ENCODE measurements at regions not wholly inside any gene's neighbourhood (a gene's known extent, or its start where the extent isn't known, plus 50 kb on each side); places are given as distances from the start of the nearest gene placed in this dataset.

DNA sequence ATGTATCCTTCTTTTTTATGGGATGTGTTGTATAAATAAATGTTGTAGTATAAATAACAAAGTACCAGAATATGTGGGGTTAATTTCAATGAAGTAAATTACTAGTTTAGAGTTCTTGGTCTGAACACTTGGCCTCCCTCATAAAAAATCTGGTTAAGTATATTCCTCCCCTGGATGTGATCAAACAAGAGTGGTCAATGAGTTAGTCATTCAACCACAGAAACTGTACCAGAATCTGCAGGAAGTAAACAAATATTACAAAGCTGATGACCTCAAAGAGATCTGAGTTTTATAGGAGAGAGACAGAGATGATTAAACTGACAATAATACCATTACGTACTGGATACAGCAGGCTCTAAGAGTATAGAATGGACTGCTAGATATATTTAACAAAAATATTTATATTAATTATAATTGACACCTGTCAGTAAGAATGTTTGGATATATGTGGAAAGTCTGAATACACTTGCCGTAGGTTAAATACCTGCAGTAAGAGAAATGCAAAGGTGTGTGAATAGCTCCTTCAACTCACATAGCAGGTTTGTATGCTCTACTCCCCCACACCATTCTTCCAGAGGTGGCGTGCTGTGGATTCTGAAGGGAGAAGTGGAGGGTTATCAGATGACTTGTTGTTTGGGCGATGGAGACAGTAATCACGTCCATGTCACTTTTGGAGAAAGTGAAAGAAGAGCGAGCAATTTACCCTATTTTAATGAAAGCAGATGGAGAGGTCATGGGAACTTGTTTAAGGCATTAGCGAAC, 108.3 kb upstream of the LRATD1 start:
- no peak overlapping the region for H3K4me3 ChIP-seq (ENCODE audit: control insufficient read depth in 1 of 2, extremely low read depth in 1 of 2, low read length in 1 of 2)
- no peak for DNase-seq
- no peak for ATAC-seq (replicated peaks in 1 of 4)
- 40% methylated on average over 1 of the region's 7 CpGs for WGBS (ENCODE audit: insufficient coverage)
- H3K27ac Mint-ChIP-seq: no peak overlapping the region
- peaks cover 3 to 18% (median 9%) of the 10 kb centered on the region in 3 donors for H3K9me3 Mint-ChIP-seq
- no peaks in the 10 kb centered on the region for H3K36me3 ChIP-seq (ENCODE audit: control insufficient read depth in 2 of 2, extremely low read depth in 1 of 2, insufficient read depth in 1 of 2, low read length in 1 of 2)
- no peaks in the 10 kb centered on the region for H3K4me1 Mint-ChIP-seq
- no peaks in the 10 kb centered on the region for H3K4me1 ChIP-seq (ENCODE audit: control insufficient read depth in 1 of 2, extremely low read depth in 1 of 2, insufficient read depth in 2 of 2, low read length in 2 of 2)
- H3K27me3 ChIP-seq (replicated peaks in 1 of 2; ENCODE audit: control insufficient read depth in 2 of 2, extremely low read depth in 1 of 2, insufficient read depth in 2 of 2, low read length in 1 of 2): no peaks in the 10 kb centered on the region
- ChIA-PET CTCF (no interaction called here), POLR2A (interaction anchor here in 1 of 2 donors (0.6 kb wide), 1 partner anchor 826 kb away, joined by 3 read pairs; no protein-coding TSS in a partner anchor)
- no peak overlapping the region for H3K27ac ChIP-seq (ENCODE audit: low read length)
- no peaks in the 10 kb centered on the region for H3K27me3 Mint-ChIP-seq
- no peak overlapping the region for H3K4me3 Mint-ChIP-seq
- no peaks in the 10 kb centered on the region for H3K36me3 Mint-ChIP-seq
- H3K9me3 ChIP-seq: no peaks in the 10 kb centered on the region

DNA sequence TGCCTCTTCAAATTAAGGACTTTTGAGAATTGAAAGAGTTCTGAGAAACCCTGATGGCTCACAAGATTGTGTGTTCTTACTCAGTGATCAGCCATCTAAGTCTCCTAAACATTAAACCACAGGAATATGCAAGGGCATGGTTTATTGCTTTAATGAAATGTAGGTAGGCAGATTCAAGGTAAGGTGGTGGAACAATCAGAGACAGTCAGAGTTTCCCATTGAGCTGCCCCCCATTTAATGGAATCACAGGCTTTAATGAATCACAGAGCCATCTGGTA, 107.8 kb upstream of the LRATD1 start:
- Mint-ChIP-seq H3K4me1 (no peaks in the 10 kb centered on the region), H3K27me3 (no peaks in the 10 kb centered on the region), H3K9me3 (peaks cover 3 to 18% (median 7%) of the 10 kb centered on the region in 3 donors), H3K36me3 (no peaks in the 10 kb centered on the region), H3K4me3 (no peak overlapping the region), H3K27ac (no peak overlapping the region)
- Histone ChIP-seq H3K27ac (ENCODE audit: low read length) (no peak overlapping the region), H3K4me1 (ENCODE audit: control insufficient read depth in 1 of 2, extremely low read depth in 1 of 2, insufficient read depth in 2 of 2, low read length in 2 of 2) (no peaks in the 10 kb centered on the region), H3K27me3 (replicated peaks in 1 of 2; ENCODE audit: control insufficient read depth in 2 of 2, extremely low read depth in 1 of 2, insufficient read depth in 2 of 2, low read length in 1 of 2) (no peaks in the 10 kb centered on the region), H3K9me3 (no peaks in the 10 kb centered on the region), H3K36me3 (ENCODE audit: control insufficient read depth in 2 of 2, extremely low read depth in 1 of 2, insufficient read depth in 1 of 2, low read length in 1 of 2) (no peaks in the 10 kb centered on the region), H3K4me3 (ENCODE audit: control insufficient read depth in 1 of 2, extremely low read depth in 1 of 2, low read length in 1 of 2) (no peak overlapping the region)
- ChIA-PET CTCF (no interaction called here), POLR2A (interaction anchor here in 1 of 2 donors (0.6 kb wide), 1 partner anchor 827 kb away, joined by 3 read pairs; no protein-coding TSS in a partner anchor)
- DNase-seq (no peak), ATAC-seq (replicated peaks in 1 of 4) (no peak)

DNA sequence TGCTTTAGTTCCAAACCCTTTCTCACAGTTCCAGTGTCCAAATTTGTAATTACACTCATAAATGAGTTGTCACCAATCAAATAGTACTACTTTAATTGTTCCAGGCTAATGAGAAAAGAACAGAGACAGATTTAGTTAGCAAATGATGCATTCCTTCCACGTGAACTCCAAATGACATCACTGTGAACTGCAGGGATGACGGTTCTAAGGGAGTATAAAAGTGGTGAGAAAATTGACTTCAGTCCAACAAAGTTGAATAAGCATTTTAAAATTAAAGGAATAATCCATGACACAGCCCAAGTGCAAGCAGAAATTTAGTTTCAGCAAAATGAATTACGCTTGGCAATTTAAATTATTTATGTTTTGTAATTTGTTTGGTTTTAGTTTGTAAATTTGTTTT, 102.0 kb upstream of the LRATD1 start:
- no peaks in the 10 kb centered on the region for H3K27me3 Mint-ChIP-seq
- no peaks in the 10 kb centered on the region for H3K9me3 ChIP-seq
- no peaks in the 10 kb centered on the region for H3K36me3 ChIP-seq (ENCODE audit: control insufficient read depth in 2 of 2, extremely low read depth in 1 of 2, insufficient read depth in 1 of 2, low read length in 1 of 2)
- no peaks in the 10 kb centered on the region for H3K36me3 Mint-ChIP-seq
- no peak overlapping the region for H3K4me3 ChIP-seq (ENCODE audit: control insufficient read depth in 1 of 2, extremely low read depth in 1 of 2, low read length in 1 of 2)
- H3K27ac ChIP-seq (ENCODE audit: low read length): no peak overlapping the region
- no peak overlapping the region for H3K27ac Mint-ChIP-seq
- H3K9me3 Mint-ChIP-seq: no peaks in the 10 kb centered on the region
- ChIA-PET POLR2A (no interaction called here), CTCF (no interaction called here)
- no peaks in the 10 kb centered on the region for H3K4me1 ChIP-seq (ENCODE audit: control insufficient read depth in 1 of 2, extremely low read depth in 1 of 2, insufficient read depth in 2 of 2, low read length in 2 of 2)
- H3K4me3 Mint-ChIP-seq: no peak overlapping the region
- ATAC-seq (replicated peaks in 1 of 4) (no peak), DNase-seq (no peak)
- 82% methylated on average over 3 of the region's 3 CpGs for WGBS (ENCODE audit: insufficient coverage)
- no peaks in the 10 kb centered on the region for H3K4me1 Mint-ChIP-seq
- no peaks in the 10 kb centered on the region for H3K27me3 ChIP-seq (replicated peaks in 1 of 2; ENCODE audit: control insufficient read depth in 2 of 2, extremely low read depth in 1 of 2, insufficient read depth in 2 of 2, low read length in 1 of 2)

DNA sequence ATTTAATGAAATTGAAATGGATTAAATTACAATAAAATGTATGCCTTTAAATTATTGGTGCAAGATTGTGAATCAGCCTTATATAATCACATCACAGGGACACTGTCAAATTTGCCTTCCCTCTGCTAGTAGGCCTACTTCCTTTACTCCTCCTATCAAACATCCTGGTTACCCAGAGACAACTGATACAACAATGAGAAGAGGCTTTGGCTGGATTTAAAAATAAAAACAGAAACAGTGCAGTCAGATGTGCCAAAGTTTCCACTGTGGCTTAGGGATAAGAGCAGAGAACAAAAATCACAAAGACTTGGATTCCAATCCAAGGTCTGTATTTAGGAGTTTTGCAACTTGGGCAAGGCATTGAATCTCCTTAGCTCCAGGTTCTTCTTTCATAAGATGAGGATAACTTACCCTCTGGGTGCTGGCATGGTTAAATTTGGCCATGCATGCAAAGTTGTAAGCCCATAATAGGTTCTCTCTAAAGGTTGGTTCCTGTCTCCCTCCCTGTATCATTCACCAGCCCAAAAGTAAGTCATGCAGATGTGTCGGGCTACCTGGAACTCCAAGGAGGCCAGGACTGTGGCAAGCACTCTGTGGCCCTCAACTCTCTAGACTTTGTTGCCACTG, 99.3 kb upstream of the LRATD1 start:
- ChIA-PET CTCF (no interaction called here), POLR2A (no interaction called here)
- Mint-ChIP-seq H3K4me1 (no peaks in the 10 kb centered on the region), H3K9me3 (peaks cover 0 to 9% (median 4%) of the 10 kb centered on the region in 3 donors), H3K4me3 (no peak overlapping the region), H3K27me3 (no peaks in the 10 kb centered on the region), H3K27ac (no peak overlapping the region), H3K36me3 (no peaks in the 10 kb centered on the region)
- Histone ChIP-seq H3K27ac (ENCODE audit: low read length) (no peak overlapping the region), H3K4me1 (ENCODE audit: control insufficient read depth in 1 of 2, extremely low read depth in 1 of 2, insufficient read depth in 2 of 2, low read length in 2 of 2) (no peaks in the 10 kb centered on the region), H3K36me3 (ENCODE audit: control insufficient read depth in 2 of 2, extremely low read depth in 1 of 2, insufficient read depth in 1 of 2, low read length in 1 of 2) (no peaks in the 10 kb centered on the region), H3K27me3 (replicated peaks in 1 of 2; ENCODE audit: control insufficient read depth in 2 of 2, extremely low read depth in 1 of 2, insufficient read depth in 2 of 2, low read length in 1 of 2) (no peaks in the 10 kb centered on the region), H3K9me3 (no peaks in the 10 kb centered on the region), H3K4me3 (ENCODE audit: control insufficient read depth in 1 of 2, extremely low read depth in 1 of 2, low read length in 1 of 2) (no peak overlapping the region)
- no peak for DNase-seq
- ATAC-seq (replicated peaks in 1 of 4): no peak
- WGBS (ENCODE audit: insufficient coverage): 0% methylated on average over 1 of the region's 1 CpG

DNA sequence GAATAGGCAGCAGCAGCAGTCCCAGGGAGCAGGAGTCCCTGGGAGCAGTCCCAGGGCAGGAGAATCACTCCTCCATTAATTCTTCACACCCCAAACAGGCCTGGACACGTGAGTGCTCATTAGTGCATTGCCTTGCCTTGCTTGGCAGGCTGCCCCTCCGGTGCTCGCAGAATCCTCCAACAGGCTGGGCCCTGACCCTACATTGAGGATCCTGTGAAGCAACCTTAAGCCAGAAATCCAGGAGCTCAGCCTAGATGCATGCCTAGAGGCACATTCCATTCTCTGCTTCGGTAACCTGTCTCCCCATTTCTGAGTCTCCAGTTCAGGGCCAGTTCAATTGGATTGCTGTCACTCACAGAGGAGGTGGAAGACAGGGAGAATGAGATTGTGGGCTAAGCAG, 97.4 kb upstream of the LRATD1 start:
- H3K27ac Mint-ChIP-seq: no peak overlapping the region
- WGBS (ENCODE audit: insufficient coverage): 34% methylated on average over 4 of the region's 4 CpGs
- ATAC-seq (replicated peaks in 1 of 4): no peak

DNA sequence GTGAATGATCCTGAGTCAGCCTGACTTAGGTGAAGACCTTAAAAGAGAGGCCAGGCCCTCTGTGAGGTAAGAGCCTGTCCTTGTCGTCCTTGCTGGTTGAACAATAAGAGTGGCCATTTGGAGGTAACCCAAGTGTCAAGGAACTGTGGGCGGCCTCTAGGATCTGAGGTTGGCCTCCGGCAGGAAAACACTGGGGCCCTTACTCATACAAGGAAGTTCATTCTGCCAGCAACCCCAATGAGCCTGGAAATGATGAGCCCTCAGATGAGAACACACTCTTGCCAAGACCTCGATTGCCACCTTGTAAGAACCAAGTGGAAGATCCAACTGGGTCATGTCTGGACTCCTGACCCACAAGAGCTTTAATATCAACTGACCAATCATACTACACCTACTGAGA, 95.5 kb upstream of the LRATD1 start:
- H3K9me3 ChIP-seq: no peaks in the 10 kb centered on the region
- Mint-ChIP-seq H3K36me3 (no peaks in the 10 kb centered on the region), H3K27ac (no peak overlapping the region), H3K27me3 (no peaks in the 10 kb centered on the region), H3K4me1 (no peaks in the 10 kb centered on the region), H3K9me3 (peaks cover 3 to 11% (median 9%) of the 10 kb centered on the region in 3 donors), H3K4me3 (no peak overlapping the region)
- H3K36me3 ChIP-seq (ENCODE audit: control insufficient read depth in 2 of 2, extremely low read depth in 1 of 2, insufficient read depth in 1 of 2, low read length in 1 of 2): no peaks in the 10 kb centered on the region
- H3K27me3 ChIP-seq (replicated peaks in 1 of 2; ENCODE audit: control insufficient read depth in 2 of 2, extremely low read depth in 1 of 2, insufficient read depth in 2 of 2, low read length in 1 of 2): no peaks in the 10 kb centered on the region
- H3K27ac ChIP-seq (ENCODE audit: low read length): no peak overlapping the region
- H3K4me1 ChIP-seq (ENCODE audit: control insufficient read depth in 1 of 2, extremely low read depth in 1 of 2, insufficient read depth in 2 of 2, low read length in 2 of 2): no peaks in the 10 kb centered on the region
- DNase-seq (no peak), ATAC-seq (replicated peaks in 1 of 4) (no peak)
- WGBS (ENCODE audit: insufficient coverage): 80% methylated on average over 3 of the region's 4 CpGs
- H3K4me3 ChIP-seq (ENCODE audit: control insufficient read depth in 1 of 2, extremely low read depth in 1 of 2, low read length in 1 of 2): no peak overlapping the region
- ChIA-PET POLR2A (interaction anchor here in 1 of 2 donors (0.6 kb wide), 1 partner anchor 10 kb away, joined by 6 read pairs; no protein-coding TSS in a partner anchor), CTCF (no interaction called here)

More for the DNA sequence above, 97.4 kb upstream of the LRATD1 start:
- POLR2A ChIA-PET: no interaction called here
- CTCF ChIA-PET: no interaction called here
- Mint-ChIP-seq H3K36me3 (no peaks in the 10 kb centered on the region), H3K4me3 (no peak overlapping the region), H3K4me1 (no peaks in the 10 kb centered on the region), H3K9me3 (peaks cover under 1 to 9% (median 4%) of the 10 kb centered on the region in 3 donors), H3K27me3 (no peaks in the 10 kb centered on the region)
- Histone ChIP-seq H3K4me1 (ENCODE audit: control insufficient read depth in 1 of 2, extremely low read depth in 1 of 2, insufficient read depth in 2 of 2, low read length in 2 of 2) (no peaks in the 10 kb centered on the region), H3K9me3 (no peaks in the 10 kb centered on the region), H3K36me3 (ENCODE audit: control insufficient read depth in 2 of 2, extremely low read depth in 1 of 2, insufficient read depth in 1 of 2, low read length in 1 of 2) (no peaks in the 10 kb centered on the region), H3K27me3 (replicated peaks in 1 of 2; ENCODE audit: control insufficient read depth in 2 of 2, extremely low read depth in 1 of 2, insufficient read depth in 2 of 2, low read length in 1 of 2) (no peaks in the 10 kb centered on the region), H3K27ac (ENCODE audit: low read length) (no peak overlapping the region), H3K4me3 (ENCODE audit: control insufficient read depth in 1 of 2, extremely low read depth in 1 of 2, low read length in 1 of 2) (no peak overlapping the region)
- DNase-seq: no peak

Data from T-cell (primary cell).